ENCODE measurements at regions not wholly inside any gene's neighbourhood (a gene's known extent, or its start where the extent isn't known, plus 50 kb on each side); places are given as distances from the start of the nearest gene placed in this dataset.

DNA sequence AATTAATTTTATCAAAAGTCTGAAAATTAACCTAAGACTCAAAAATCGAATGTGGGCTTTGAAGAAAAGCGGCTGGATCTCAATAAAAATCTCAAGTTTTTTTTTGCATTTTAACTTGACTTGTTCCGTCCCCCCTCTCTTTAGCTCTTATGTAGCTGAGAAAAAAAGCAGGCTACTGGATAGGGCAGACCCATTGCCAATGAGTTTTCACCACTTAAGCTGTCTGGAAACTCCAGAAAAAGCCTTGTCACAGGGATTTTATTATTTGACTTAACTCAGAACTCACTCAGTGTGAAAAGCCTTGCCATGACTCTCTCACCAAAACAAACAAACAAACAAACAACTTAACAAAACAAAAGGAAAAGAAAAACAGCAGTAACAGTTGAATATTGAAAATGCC lies 247.4 kb downstream of the CDH9 start:
- no peak for DNase-seq (ENCODE audit: low read depth, low spot score)
- Histone ChIP-seq H3K36me3 (ENCODE audit: insufficient read depth, insufficient read length, low read length) (no peaks in the 10 kb centered on the region), H3K9ac (ENCODE audit: insufficient read length, low read depth) (no peak overlapping the region), H3K4me1 (ENCODE audit: insufficient read depth, insufficient read length) (no peaks in the 10 kb centered on the region), H3K9me3 (ENCODE audit: insufficient read depth, low read length) (no peaks in the 10 kb centered on the region), H3K4me3 (ENCODE audit: insufficient read length, low read depth) (no peak overlapping the region), H3K27me3 (ENCODE audit: insufficient read depth, insufficient read length) (no peaks in the 10 kb centered on the region)
- no peak for TF ChIP-seq SUZ12 (IDR thresholded peaks at IDR 0.05; ENCODE audit: extremely low read depth, insufficient read depth, insufficient read length)
- no peak for TF ChIP-seq YY1 (IDR thresholded peaks at IDR 0.05; ENCODE audit: insufficient read depth, insufficient read length)
- no peak for TF ChIP-seq ZNF274 (IDR thresholded peaks at IDR 0.05; ENCODE audit: low read depth, low read length)

DNA sequence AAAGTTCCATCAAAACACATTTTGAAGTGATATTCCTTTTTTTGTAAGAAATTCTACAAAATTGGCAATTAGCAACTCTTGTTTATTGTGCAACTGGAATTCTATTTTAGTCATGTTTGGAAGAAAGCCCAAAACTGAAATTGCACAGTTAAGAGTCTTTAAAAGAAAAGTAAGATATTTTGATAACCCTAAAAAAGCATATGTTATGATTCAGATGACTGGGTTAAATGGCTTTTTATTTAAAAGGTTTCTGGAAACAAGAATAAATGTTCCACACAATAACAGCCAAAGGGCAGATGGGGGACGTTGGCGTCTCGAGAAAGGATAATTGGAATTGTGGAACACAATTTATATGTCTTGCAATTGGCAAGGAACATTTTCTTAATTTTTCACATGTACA lies 275.2 kb downstream of the CDH9 start:
- TF ChIP-seq ZNF274 (IDR thresholded peaks at IDR 0.05; ENCODE audit: low read depth, low read length) (no peak), YY1 (IDR thresholded peaks at IDR 0.05; ENCODE audit: insufficient read depth, insufficient read length) (no peak), SUZ12 (IDR thresholded peaks at IDR 0.05; ENCODE audit: extremely low read depth, insufficient read depth, insufficient read length) (no peak)
- no peak overlapping the region for H3K9ac ChIP-seq (ENCODE audit: insufficient read length, low read depth)

DNA sequence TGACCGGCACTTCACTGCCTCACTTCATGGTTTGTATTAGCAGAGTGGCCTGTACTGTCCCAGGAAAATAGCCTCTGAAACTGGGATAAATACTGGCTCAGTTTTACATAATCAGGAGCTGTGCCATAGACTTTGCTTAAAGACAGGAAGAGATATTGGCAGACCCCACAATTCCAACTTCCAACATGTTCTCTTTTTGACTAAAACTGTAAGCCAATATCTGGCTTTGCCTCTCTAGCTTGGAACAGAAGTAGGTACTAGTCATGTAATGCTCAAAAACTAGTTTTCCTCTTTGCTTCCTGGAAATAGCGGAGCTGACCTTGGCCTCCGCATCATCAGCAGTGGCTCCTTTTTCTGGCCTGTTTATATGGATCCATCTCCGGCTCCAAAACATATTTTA lies 276.9 kb downstream of the CDH9 start:
- no peaks in the 10 kb centered on the region for H3K9me3 ChIP-seq (ENCODE audit: insufficient read depth, low read length)
- TF ChIP-seq YY1 (IDR thresholded peaks at IDR 0.05; ENCODE audit: insufficient read depth, insufficient read length) (no peak), ZNF274 (IDR thresholded peaks at IDR 0.05; ENCODE audit: low read depth, low read length) (no peak), SUZ12 (IDR thresholded peaks at IDR 0.05; ENCODE audit: extremely low read depth, insufficient read depth, insufficient read length) (no peak)
- no peak overlapping the region for H3K4me3 ChIP-seq (ENCODE audit: insufficient read length, low read depth)
- H3K4me1 ChIP-seq (ENCODE audit: insufficient read depth, insufficient read length), result no peaks in the 10 kb centered on the region
- H3K9ac ChIP-seq (ENCODE audit: insufficient read length, low read depth), result no peak overlapping the region
- H3K36me3 ChIP-seq (ENCODE audit: insufficient read depth, insufficient read length, low read length), result no peaks in the 10 kb centered on the region
- DNase-seq (ENCODE audit: low read depth, low spot score), result no peak
- no peaks in the 10 kb centered on the region for H3K27me3 ChIP-seq (ENCODE audit: insufficient read depth, insufficient read length)

More for the DNA sequence above, 275.2 kb downstream of the CDH9 start:
- Histone ChIP-seq H3K27me3 (ENCODE audit: insufficient read depth, insufficient read length) (no peaks in the 10 kb centered on the region), H3K4me1 (ENCODE audit: insufficient read depth, insufficient read length) (no peaks in the 10 kb centered on the region), H3K36me3 (ENCODE audit: insufficient read depth, insufficient read length, low read length) (no peaks in the 10 kb centered on the region), H3K4me3 (ENCODE audit: insufficient read length, low read depth) (no peak overlapping the region), H3K9me3 (ENCODE audit: insufficient read depth, low read length) (no peaks in the 10 kb centered on the region)
- no peak for DNase-seq (ENCODE audit: low read depth, low spot score)

DNA sequence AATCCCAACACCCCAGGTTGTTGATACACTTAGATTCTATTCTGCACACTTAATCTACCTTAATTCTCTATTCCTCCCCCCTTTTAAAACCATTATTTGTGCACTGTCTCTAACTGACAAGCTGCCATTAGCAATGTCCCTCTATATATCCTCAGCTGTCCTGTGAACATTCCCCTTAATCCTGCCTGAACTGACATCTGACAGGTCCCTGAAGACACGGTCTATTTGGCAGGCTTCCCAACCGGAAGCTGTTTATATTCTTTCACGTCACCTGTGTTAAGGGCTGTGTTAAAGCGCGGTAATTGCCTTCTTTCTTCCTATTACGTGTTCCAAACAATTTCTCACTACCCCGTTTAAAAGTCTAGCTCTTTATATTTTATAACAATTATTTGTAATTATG lies 277.3 kb downstream of the CDH9 start:
- Histone ChIP-seq H3K4me3 (ENCODE audit: insufficient read length, low read depth) (no peak overlapping the region), H3K36me3 (ENCODE audit: insufficient read depth, insufficient read length, low read length) (no peaks in the 10 kb centered on the region)

DNA sequence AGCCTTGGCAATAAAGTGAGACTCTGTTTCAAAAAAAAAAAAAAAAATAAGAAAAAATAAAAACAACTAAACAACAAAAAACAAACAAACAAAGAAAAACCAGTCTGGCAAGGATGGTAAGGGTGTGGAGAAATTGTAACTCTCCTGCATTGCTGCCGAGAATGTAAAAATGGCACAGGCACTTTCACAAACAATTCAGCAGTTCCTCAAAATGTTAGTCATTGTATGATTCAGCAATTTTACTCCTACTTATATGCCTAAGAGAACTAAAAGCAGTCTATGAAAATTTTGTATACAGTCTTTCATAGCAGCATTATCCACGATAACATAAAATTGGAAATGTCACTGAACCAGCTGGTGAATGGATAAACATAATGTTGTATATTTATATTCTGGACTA lies 280.4 kb downstream of the CDH9 start:
- no peak overlapping the region for H3K9ac ChIP-seq (ENCODE audit: insufficient read length, low read depth)
- DNase-seq (ENCODE audit: low read depth, low spot score), result no peak
- TF ChIP-seq YY1 (IDR thresholded peaks at IDR 0.05; ENCODE audit: insufficient read depth, insufficient read length), result no peak
- TF ChIP-seq ZNF274 (IDR thresholded peaks at IDR 0.05; ENCODE audit: low read depth, low read length), result no peak
- TF ChIP-seq SUZ12 (IDR thresholded peaks at IDR 0.05; ENCODE audit: extremely low read depth, insufficient read depth, insufficient read length), result no peak

More for the DNA sequence above, 277.3 kb downstream of the CDH9 start:
- Histone ChIP-seq H3K9me3 (ENCODE audit: insufficient read depth, low read length) (no peaks in the 10 kb centered on the region), H3K9ac (ENCODE audit: insufficient read length, low read depth) (no peak overlapping the region), H3K4me1 (ENCODE audit: insufficient read depth, insufficient read length) (no peaks in the 10 kb centered on the region), H3K27me3 (ENCODE audit: insufficient read depth, insufficient read length) (no peaks in the 10 kb centered on the region)
- DNase-seq (ENCODE audit: low read depth, low spot score), result no peak
- TF ChIP-seq YY1 (IDR thresholded peaks at IDR 0.05; ENCODE audit: insufficient read depth, insufficient read length) (no peak), SUZ12 (IDR thresholded peaks at IDR 0.05; ENCODE audit: extremely low read depth, insufficient read depth, insufficient read length) (no peak), ZNF274 (IDR thresholded peaks at IDR 0.05; ENCODE audit: low read depth, low read length) (no peak)

DNA sequence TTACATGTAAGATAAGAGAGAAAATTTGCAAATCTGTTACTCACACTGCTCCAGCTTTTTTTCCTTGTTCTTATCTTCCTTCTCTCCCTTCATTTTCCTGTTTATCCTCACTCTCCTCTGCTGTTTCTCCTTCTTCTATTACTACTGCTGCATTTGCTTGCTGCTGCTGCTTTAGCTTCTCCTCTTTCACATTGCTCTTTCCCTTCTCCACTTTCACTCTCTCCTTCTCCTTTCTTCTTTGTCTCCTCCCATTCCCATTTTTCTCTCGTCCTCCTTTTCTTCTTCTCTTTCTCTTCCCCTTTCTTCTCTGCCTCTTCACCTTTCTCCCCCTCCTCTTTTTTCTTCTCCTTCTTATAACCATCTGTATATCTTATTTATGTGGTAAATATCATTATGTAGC lies 288.6 kb downstream of the CDH9 start:
- Histone ChIP-seq H3K9ac (ENCODE audit: insufficient read length, low read depth) (no peak overlapping the region), H3K36me3 (ENCODE audit: insufficient read depth, insufficient read length, low read length) (no peaks in the 10 kb centered on the region), H3K27me3 (ENCODE audit: insufficient read depth, insufficient read length) (no peaks in the 10 kb centered on the region), H3K4me3 (ENCODE audit: insufficient read length, low read depth) (no peak overlapping the region), H3K4me1 (ENCODE audit: insufficient read depth, insufficient read length) (no peaks in the 10 kb centered on the region), H3K9me3 (ENCODE audit: insufficient read depth, low read length) (no peaks in the 10 kb centered on the region)
- no peak for TF ChIP-seq SUZ12 (IDR thresholded peaks at IDR 0.05; ENCODE audit: extremely low read depth, insufficient read depth, insufficient read length)
- no peak for TF ChIP-seq YY1 (IDR thresholded peaks at IDR 0.05; ENCODE audit: insufficient read depth, insufficient read length)
- TF ChIP-seq ZNF274 (IDR thresholded peaks at IDR 0.05; ENCODE audit: low read depth, low read length), result no peak
- DNase-seq (ENCODE audit: low read depth, low spot score), result no peak

More for the DNA sequence above, 280.4 kb downstream of the CDH9 start:
- H3K9me3 ChIP-seq (ENCODE audit: insufficient read depth, low read length), result no peaks in the 10 kb centered on the region
- no peaks in the 10 kb centered on the region for H3K27me3 ChIP-seq (ENCODE audit: insufficient read depth, insufficient read length)
- no peaks in the 10 kb centered on the region for H3K36me3 ChIP-seq (ENCODE audit: insufficient read depth, insufficient read length, low read length)
- H3K4me1 ChIP-seq (ENCODE audit: insufficient read depth, insufficient read length), result no peaks in the 10 kb centered on the region
- H3K4me3 ChIP-seq (ENCODE audit: insufficient read length, low read depth), result no peak overlapping the region

DNA sequence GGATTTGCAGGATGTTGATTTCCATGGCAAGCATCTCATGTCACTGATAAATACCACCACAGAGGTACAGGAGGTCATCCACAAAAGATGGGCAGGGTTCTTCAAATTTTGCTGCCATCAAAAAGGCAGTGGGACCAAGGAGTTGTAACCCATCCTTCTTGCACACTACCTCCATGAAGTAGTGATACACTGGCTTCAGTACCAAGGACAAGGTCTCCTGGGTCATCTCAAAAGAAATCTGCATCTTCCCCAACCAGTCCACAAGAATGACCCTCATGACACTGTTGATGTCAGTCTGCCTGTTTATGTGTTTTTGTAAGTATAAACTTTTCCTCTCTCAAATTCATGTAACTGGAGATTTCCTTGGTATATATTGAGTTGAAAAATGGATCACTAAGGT lies 298.2 kb downstream of the CDH9 start:
- H3K4me1 ChIP-seq (ENCODE audit: insufficient read depth, insufficient read length), result no peaks in the 10 kb centered on the region
- TF ChIP-seq YY1 (IDR thresholded peaks at IDR 0.05; ENCODE audit: insufficient read depth, insufficient read length) (no peak), SUZ12 (IDR thresholded peaks at IDR 0.05; ENCODE audit: extremely low read depth, insufficient read depth, insufficient read length) (no peak), ZNF274 (IDR thresholded peaks at IDR 0.05; ENCODE audit: low read depth, low read length) (no peak)
- H3K9me3 ChIP-seq (ENCODE audit: insufficient read depth, low read length), result no peaks in the 10 kb centered on the region
- H3K27me3 ChIP-seq (ENCODE audit: insufficient read depth, insufficient read length), result no peaks in the 10 kb centered on the region
- no peak overlapping the region for H3K9ac ChIP-seq (ENCODE audit: insufficient read length, low read depth)
- H3K4me3 ChIP-seq (ENCODE audit: insufficient read length, low read depth), result no peak overlapping the region
- DNase-seq (ENCODE audit: low read depth, low spot score), result no peak
- H3K36me3 ChIP-seq (ENCODE audit: insufficient read depth, insufficient read length, low read length), result no peaks in the 10 kb centered on the region

Measured in NT2/D1 (cell line).